ENCODE measurements at regions not wholly inside any gene's neighbourhood (a gene's known extent, or its start where the extent isn't known, plus 50 kb on each side); places are given as distances from the start of the nearest gene placed in this dataset.
"Not testable (repeated sequence)": the region's sequence is repeated elsewhere in the genome, so short reads cannot be mapped to it uniquely, and the experiment has no call there.

GRCh38 chr14:103225476-103225875 is 102.2 kb downstream of the TNFAIP2 start:
- H3K27me3 ChIP-seq (ENCODE audit: control insufficient read depth, insufficient read depth, low read length): peaks cover 12% of the 10 kb centered on the region
- H3K9me3 ChIP-seq (ENCODE audit: control insufficient read depth, insufficient read depth, low read length): no peaks in the 10 kb centered on the region
- no peak overlapping the region for H3K9ac ChIP-seq (ENCODE audit: low read depth, low read length)
- H3K36me3 ChIP-seq (ENCODE audit: control insufficient read depth, insufficient read depth, low read length): no peaks in the 10 kb centered on the region
- no peak overlapping the region for H3K4me3 ChIP-seq (ENCODE audit: low read depth, low read length)
- peaks cover 3% of the 10 kb centered on the region for H3K4me1 ChIP-seq (ENCODE audit: control insufficient read depth, insufficient read depth, low read length)

GRCh38 chr14:103227094-103227768 is 104.0 kb downstream of the TNFAIP2 start:
- Histone ChIP-seq H3K9ac (ENCODE audit: low read depth, low read length) (no peak overlapping the region), H3K36me3 (ENCODE audit: control insufficient read depth, insufficient read depth, low read length) (no peaks in the 10 kb centered on the region)

GRCh38 chr14:103228076-103228806 is 105.0 kb downstream of the TNFAIP2 start:
- no peak overlapping the region for H3K4me3 ChIP-seq (ENCODE audit: low read depth, low read length)
- no peaks in the 10 kb centered on the region for H3K9me3 ChIP-seq (ENCODE audit: control insufficient read depth, insufficient read depth, low read length)
- no peaks in the 10 kb centered on the region for H3K36me3 ChIP-seq (ENCODE audit: control insufficient read depth, insufficient read depth, low read length)
- no peak overlapping the region for H3K9ac ChIP-seq (ENCODE audit: low read depth, low read length)
- H3K4me1 ChIP-seq (ENCODE audit: control insufficient read depth, insufficient read depth, low read length): no peaks in the 10 kb centered on the region
- H3K27me3 ChIP-seq (ENCODE audit: control insufficient read depth, insufficient read depth, low read length): no peaks in the 10 kb centered on the region

More at GRCh38 chr14:103227094-103227768, 104.0 kb downstream of the TNFAIP2 start:
- Histone ChIP-seq H3K27me3 (ENCODE audit: control insufficient read depth, insufficient read depth, low read length) (peaks cover 4% of the 10 kb centered on the region), H3K4me1 (ENCODE audit: control insufficient read depth, insufficient read depth, low read length) (no peaks in the 10 kb centered on the region), H3K9me3 (ENCODE audit: control insufficient read depth, insufficient read depth, low read length) (no peaks in the 10 kb centered on the region), H3K4me3 (ENCODE audit: low read depth, low read length) (no peak overlapping the region)

- Histone ChIP-seq H3K9me3 (ENCODE audit: control insufficient read depth, insufficient read depth, low read length) (no peaks in the 10 kb centered on the region), H3K27me3 (ENCODE audit: control insufficient read depth, insufficient read depth, low read length) (no peaks in the 10 kb centered on the region), H3K4me1 (ENCODE audit: control insufficient read depth, insufficient read depth, low read length) (no peaks in the 10 kb centered on the region), H3K36me3 (ENCODE audit: control insufficient read depth, insufficient read depth, low read length) (no peaks in the 10 kb centered on the region), H3K4me3 (ENCODE audit: low read depth, low read length) (no peak overlapping the region), H3K9ac (ENCODE audit: low read depth, low read length) (no peak overlapping the region)
These were observed 105.2 kb upstream of the EIF5 start for GRCh38 chr14:103228866-103229265.

GRCh38 chr14:103230021-103230420 is 104.0 kb upstream of the EIF5 start:
- Histone ChIP-seq H3K9ac (ENCODE audit: low read depth, low read length) (no peak overlapping the region), H3K36me3 (ENCODE audit: control insufficient read depth, insufficient read depth, low read length) (no peaks in the 10 kb centered on the region), H3K4me3 (ENCODE audit: low read depth, low read length) (no peak overlapping the region)

GRCh38 chr14:103230658-103231334 is 103.2 kb upstream of the EIF5 start:
- Histone ChIP-seq H3K9me3 (ENCODE audit: control insufficient read depth, insufficient read depth, low read length) (no peaks in the 10 kb centered on the region), H3K9ac (ENCODE audit: low read depth, low read length) (no peak overlapping the region), H3K27me3 (ENCODE audit: control insufficient read depth, insufficient read depth, low read length) (no peaks in the 10 kb centered on the region), H3K4me3 (ENCODE audit: low read depth, low read length) (no peak overlapping the region), H3K4me1 (ENCODE audit: control insufficient read depth, insufficient read depth, low read length) (no peaks in the 10 kb centered on the region), H3K36me3 (ENCODE audit: control insufficient read depth, insufficient read depth, low read length) (no peaks in the 10 kb centered on the region)

More at GRCh38 chr14:103230021-103230420, 104.0 kb upstream of the EIF5 start:
- Histone ChIP-seq H3K9me3 (ENCODE audit: control insufficient read depth, insufficient read depth, low read length) (no peaks in the 10 kb centered on the region), H3K4me1 (ENCODE audit: control insufficient read depth, insufficient read depth, low read length) (no peaks in the 10 kb centered on the region), H3K27me3 (ENCODE audit: control insufficient read depth, insufficient read depth, low read length) (no peaks in the 10 kb centered on the region)

- Histone ChIP-seq H3K9me3 (ENCODE audit: control insufficient read depth, insufficient read depth, low read length) (no peaks in the 10 kb centered on the region), H3K36me3 (ENCODE audit: control insufficient read depth, insufficient read depth, low read length) (no peaks in the 10 kb centered on the region), H3K4me3 (ENCODE audit: low read depth, low read length) (no peak overlapping the region), H3K9ac (ENCODE audit: low read depth, low read length) (no peak overlapping the region), H3K27me3 (ENCODE audit: control insufficient read depth, insufficient read depth, low read length) (no peaks in the 10 kb centered on the region), H3K4me1 (ENCODE audit: control insufficient read depth, insufficient read depth, low read length) (no peaks in the 10 kb centered on the region)
These were observed 102.5 kb upstream of the EIF5 start for GRCh38 chr14:103231376-103232019.

- Histone ChIP-seq H3K9ac (ENCODE audit: low read depth, low read length) (no peak overlapping the region), H3K9me3 (ENCODE audit: control insufficient read depth, insufficient read depth, low read length) (no peaks in the 10 kb centered on the region), H3K4me1 (ENCODE audit: control insufficient read depth, insufficient read depth, low read length) (no peaks in the 10 kb centered on the region), H3K27me3 (ENCODE audit: control insufficient read depth, insufficient read depth, low read length) (no peaks in the 10 kb centered on the region), H3K4me3 (ENCODE audit: low read depth, low read length) (no peak overlapping the region), H3K36me3 (ENCODE audit: control insufficient read depth, insufficient read depth, low read length) (no peaks in the 10 kb centered on the region)
These were observed 101.8 kb upstream of the EIF5 start for GRCh38 chr14:103232031-103232808.

- Histone ChIP-seq H3K27me3 (ENCODE audit: control insufficient read depth, insufficient read depth, low read length) (no peaks in the 10 kb centered on the region), H3K9ac (ENCODE audit: low read depth, low read length) (no peak overlapping the region), H3K36me3 (ENCODE audit: control insufficient read depth, insufficient read depth, low read length) (no peaks in the 10 kb centered on the region), H3K9me3 (ENCODE audit: control insufficient read depth, insufficient read depth, low read length) (no peaks in the 10 kb centered on the region), H3K4me3 (ENCODE audit: low read depth, low read length) (no peak overlapping the region), H3K4me1 (ENCODE audit: control insufficient read depth, insufficient read depth, low read length) (no peaks in the 10 kb centered on the region)
These were observed 101.2 kb upstream of the EIF5 start for GRCh38 chr14:103232831-103233319.

- Histone ChIP-seq H3K9ac (ENCODE audit: low read depth, low read length) (no peak overlapping the region), H3K36me3 (ENCODE audit: control insufficient read depth, insufficient read depth, low read length) (no peaks in the 10 kb centered on the region), H3K9me3 (ENCODE audit: control insufficient read depth, insufficient read depth, low read length) (no peaks in the 10 kb centered on the region), H3K4me1 (ENCODE audit: control insufficient read depth, insufficient read depth, low read length) (no peaks in the 10 kb centered on the region), H3K27me3 (ENCODE audit: control insufficient read depth, insufficient read depth, low read length) (no peaks in the 10 kb centered on the region), H3K4me3 (ENCODE audit: low read depth, low read length) (no peak overlapping the region)
These were observed 100.7 kb upstream of the EIF5 start for GRCh38 chr14:103233328-103233727.

GRCh38 chr14:103234826-103235225 is 99.2 kb upstream of the EIF5 start:
- not testable (repeated sequence) for H3K9me3 ChIP-seq (ENCODE audit: control insufficient read depth, insufficient read depth, low read length); H3K4me3 ChIP-seq (ENCODE audit: low read depth, low read length); H3K9ac ChIP-seq (ENCODE audit: low read depth, low read length); H3K27me3 ChIP-seq (ENCODE audit: control insufficient read depth, insufficient read depth, low read length); H3K36me3 ChIP-seq (ENCODE audit: control insufficient read depth, insufficient read depth, low read length); H3K4me1 ChIP-seq (ENCODE audit: control insufficient read depth, insufficient read depth, low read length)
